Caco-2 (cell line): ENCODE measurements at regions not wholly inside any gene's neighbourhood (a gene's known extent, or its start where the extent isn't known, plus 50 kb on each side); places are given as distances from the start of the nearest gene placed in this dataset.

Source experiments
- BruUV-seq: library from RNA; stranded (reverse); fragments of 400-500 nt; replicated peaks from 2 replicates; lab custom pipeline; 2021; lab: Mats Ljungman, UMichigan
- CTCF ChIA-PET: fragments of 300-600 bp; sonication (Branson Sonifier 250); formaldehyde crosslinking; loops from one replicate; lab custom pipeline; 2022; ENCODE audit warnings: antibody characterized with exemption; lab: Charles Lee
- POLR2A ChIA-PET: fragments of 300-600 bp; sonication (Branson Sonifier 250); formaldehyde crosslinking; loops from one replicate; lab custom pipeline; 2022; ENCODE audit warnings: antibody characterized with exemption; lab: Charles Lee
- DNase-seq, 2 experiments: peaks; one replicate each; pipeline versions ENCODE4 v3.0.0 to v3.0.0-alpha.2; 2020 to 2022
- H3K27me3 ChIP-seq: replicated peaks from 2 replicates; pipeline ENCODE4 v1.6.0; 2011; ENCODE audit warnings: low read length; ENCODE audit not compliant: control insufficient read depth, insufficient read depth
- H3K36me3 ChIP-seq: 2 replicates; pipeline ENCODE4 v1.5.1; 2011; ENCODE audit warnings: low read length; ENCODE audit not compliant: control insufficient read depth, insufficient read depth
- H3K4me1 ChIP-seq: fragments of 250-450 bp; sonication (Bioruptor Pico); 2 replicates; pipeline ENCODE4 v1.5.1; 2020; ENCODE audit warnings: mild to moderate bottlenecking
- H3K4me3 ChIP-seq: 2 replicates; pipeline ENCODE4 v1.5.1; 2011; ENCODE audit warnings: low read depth, mild to moderate bottlenecking, control low read depth, low read length
- H3K9me3 ChIP-seq: fragments of 250-450 bp; sonication (Bioruptor Pico); 2 replicates; pipeline ENCODE4 v1.5.1; 2020; ENCODE audit warnings: mild to moderate bottlenecking, moderate library complexity
- H3K27ac Mint-ChIP-seq: one replicate; pipeline ENCODE4 v1.8.0; 2022; ENCODE audit warnings: mixed read lengths; ENCODE audit not compliant: unreplicated experiment
- H3K27me3 Mint-ChIP-seq: one replicate; pipeline ENCODE4 v1.8.0; 2022; ENCODE audit warnings: mixed read lengths; ENCODE audit not compliant: insufficient read depth, unreplicated experiment
- H3K36me3 Mint-ChIP-seq: one replicate; pipeline ENCODE4 v1.8.0; 2022; ENCODE audit warnings: mild to moderate bottlenecking, mixed read lengths; ENCODE audit not compliant: insufficient read depth, unreplicated experiment
- H3K4me1 Mint-ChIP-seq: one replicate; pipeline ENCODE4 v1.8.0; 2022; ENCODE audit warnings: low read depth, mixed read lengths; ENCODE audit not compliant: unreplicated experiment
- H3K4me3 Mint-ChIP-seq: one replicate; pipeline ENCODE4 v1.8.0; 2022; ENCODE audit warnings: mild to moderate bottlenecking, moderate library complexity, mixed read lengths; ENCODE audit not compliant: unreplicated experiment
- H3K9me3 Mint-ChIP-seq: one replicate; pipeline ENCODE4 v1.8.0; 2022; ENCODE audit warnings: mixed read lengths; ENCODE audit not compliant: unreplicated experiment
- intact Hi-C: fragments of 100-400 bp; cut with micrococcal nuclease; formaldehyde crosslinking; loops from one replicate; pipeline ENCODE4 v1.10.0; 2022; ENCODE audit not compliant: unreplicated experiment
- TF ChIP-seq, protein P1 (sequence below), 2 experiments: fragments of 200-600 bp in 1 of 2; IDR thresholded peaks; 1 replicate in 1 of 2; 2 replicates in 1 of 2; pipeline versions ENCODE4 v1.5.1 to v1.8.0; 2011 to 2022; ENCODE audit warnings: antibody characterized with exemption in 1 of 2, control low read depth in 1 of 2, inconsistent platforms in 1 of 2, low read depth in 1 of 2, low read length in 1 of 2, mild to moderate bottlenecking in 1 of 2, moderate library complexity in 1 of 2; ENCODE audit not compliant: insufficient read depth in 1 of 2, severe bottlenecking in 1 of 2, unreplicated experiment in 1 of 2

DNA sequence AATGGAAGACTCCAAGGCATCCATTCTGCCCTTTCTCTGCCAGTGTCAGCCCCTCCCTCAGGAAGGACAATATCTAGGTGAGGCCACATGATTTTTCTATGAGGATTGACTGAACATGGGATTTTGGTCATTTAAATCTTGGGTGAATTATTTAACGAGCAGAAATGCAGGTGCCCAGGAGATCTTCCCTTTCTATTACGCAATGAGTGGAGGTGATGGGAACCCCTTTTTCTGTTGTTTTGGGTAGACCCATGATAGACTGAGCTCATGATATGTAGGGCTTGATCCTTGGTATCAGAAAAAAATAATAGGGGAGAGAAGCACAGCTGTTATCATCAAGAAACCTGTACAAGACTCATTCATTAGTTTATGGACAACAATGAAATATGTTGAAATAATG, 112.6 kb upstream of the SPTLC3 start:
- no TSS peak for BruUV-seq
- no peaks in the 10 kb centered on the region for H3K9me3 Mint-ChIP-seq
- H3K36me3 Mint-ChIP-seq = no peaks in the 10 kb centered on the region
- H3K4me3 ChIP-seq = no peak overlapping the region
- peaks cover 1% of the 10 kb centered on the region; the same call in 1 of the 2 replicates for H3K27me3 ChIP-seq
- H3K9me3 ChIP-seq = no peaks in the 10 kb centered on the region
- H3K4me1 Mint-ChIP-seq = no peaks in the 10 kb centered on the region
- H3K4me3 Mint-ChIP-seq = no peak overlapping the region
- no peak overlapping the region for H3K27ac Mint-ChIP-seq
- TF ChIP-seq, protein P1, sequence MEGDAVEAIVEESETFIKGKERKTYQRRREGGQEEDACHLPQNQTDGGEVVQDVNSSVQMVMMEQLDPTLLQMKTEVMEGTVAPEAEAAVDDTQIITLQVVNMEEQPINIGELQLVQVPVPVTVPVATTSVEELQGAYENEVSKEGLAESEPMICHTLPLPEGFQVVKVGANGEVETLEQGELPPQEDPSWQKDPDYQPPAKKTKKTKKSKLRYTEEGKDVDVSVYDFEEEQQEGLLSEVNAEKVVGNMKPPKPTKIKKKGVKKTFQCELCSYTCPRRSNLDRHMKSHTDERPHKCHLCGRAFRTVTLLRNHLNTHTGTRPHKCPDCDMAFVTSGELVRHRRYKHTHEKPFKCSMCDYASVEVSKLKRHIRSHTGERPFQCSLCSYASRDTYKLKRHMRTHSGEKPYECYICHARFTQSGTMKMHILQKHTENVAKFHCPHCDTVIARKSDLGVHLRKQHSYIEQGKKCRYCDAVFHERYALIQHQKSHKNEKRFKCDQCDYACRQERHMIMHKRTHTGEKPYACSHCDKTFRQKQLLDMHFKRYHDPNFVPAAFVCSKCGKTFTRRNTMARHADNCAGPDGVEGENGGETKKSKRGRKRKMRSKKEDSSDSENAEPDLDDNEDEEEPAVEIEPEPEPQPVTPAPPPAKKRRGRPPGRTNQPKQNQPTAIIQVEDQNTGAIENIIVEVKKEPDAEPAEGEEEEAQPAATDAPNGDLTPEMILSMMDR (IDR thresholded peaks at IDR 0.05; ENCODE audit: insufficient read depth in 1 of 2, low read depth in 1 of 2, low read length in 1 of 2, severe bottlenecking in 1 of 2, unreplicated experiment in 1 of 2) = no peak
- intact Hi-C loops = loop anchor here (10.0 kb wide), 1 partner anchor 1001 kb away; no protein-coding TSS in a partner anchor
- DNase-seq = no peak
- H3K36me3 ChIP-seq = no peaks in the 10 kb centered on the region
- H3K4me1 ChIP-seq = no peaks in the 10 kb centered on the region
- ChIA-PET POLR2A (no interaction called here), CTCF (no interaction called here)
- peaks cover 16% of the 10 kb centered on the region for H3K27me3 Mint-ChIP-seq

DNA sequence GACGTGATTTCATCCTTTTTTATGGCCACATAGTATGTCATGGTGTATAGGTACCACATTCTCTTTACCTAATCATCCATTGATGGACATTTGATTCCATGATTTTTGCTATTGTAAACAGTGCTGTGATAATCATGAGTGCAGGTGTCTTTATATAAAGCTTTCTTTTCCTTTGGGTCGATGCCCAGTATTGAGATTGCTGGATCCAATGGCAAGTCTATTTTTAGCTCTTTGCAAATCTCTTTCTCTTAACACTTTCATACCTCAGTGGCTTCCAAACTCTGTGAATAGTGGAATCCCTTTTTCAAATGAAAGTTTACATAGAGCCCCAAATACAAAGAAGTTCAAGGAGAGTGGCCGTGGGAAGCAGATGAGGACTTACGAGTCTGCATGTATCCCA, 105.8 kb upstream of the SPTLC3 start:
- H3K4me1 Mint-ChIP-seq = no peaks in the 10 kb centered on the region
- Histone ChIP-seq H3K9me3 (no peaks in the 10 kb centered on the region), H3K4me1 (no peaks in the 10 kb centered on the region), H3K27me3 (no peaks in the 10 kb centered on the region), H3K4me3 (no peak overlapping the region), H3K36me3 (no peaks in the 10 kb centered on the region)
- no peak overlapping the region for H3K4me3 Mint-ChIP-seq
- intact Hi-C loops = no loop called here
- DNase-seq = no peak
- ChIA-PET POLR2A (no interaction called here), CTCF (no interaction called here)
- no TSS peak for BruUV-seq
- H3K27me3 Mint-ChIP-seq = peaks cover 8% of the 10 kb centered on the region
- no peak overlapping the region for H3K27ac Mint-ChIP-seq
- TF ChIP-seq, protein P1 (IDR thresholded peaks at IDR 0.05; ENCODE audit: insufficient read depth in 1 of 2, low read depth in 1 of 2, low read length in 1 of 2, severe bottlenecking in 1 of 2, unreplicated experiment in 1 of 2) = no peak
- H3K9me3 Mint-ChIP-seq = no peaks in the 10 kb centered on the region
- H3K36me3 Mint-ChIP-seq = no peaks in the 10 kb centered on the region

DNA sequence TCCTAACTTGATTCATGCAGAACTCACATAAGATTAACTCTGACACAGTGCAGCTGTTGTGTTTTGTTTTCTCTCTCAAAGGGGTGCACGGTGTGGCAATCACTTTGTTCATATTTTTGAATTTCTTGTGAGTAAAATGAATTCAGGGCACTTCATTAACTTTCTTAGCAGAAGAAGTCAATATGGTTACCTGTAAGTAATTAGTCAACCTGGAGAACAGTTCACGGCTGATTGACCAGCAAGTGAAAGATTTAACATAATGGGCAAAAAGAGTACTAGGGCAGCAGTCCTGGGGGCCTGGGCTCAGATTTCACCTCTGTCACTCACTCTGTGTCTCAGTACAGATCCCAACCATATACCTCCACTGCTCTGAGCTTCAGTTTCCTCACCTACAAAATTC, 102.4 kb upstream of the SPTLC3 start:
- H3K27me3 Mint-ChIP-seq = peaks cover 10% of the 10 kb centered on the region
- no peaks in the 10 kb centered on the region for H3K27me3 ChIP-seq
- ChIA-PET POLR2A (no interaction called here), CTCF (no interaction called here)
- H3K27ac Mint-ChIP-seq = no peak overlapping the region
- no peaks in the 10 kb centered on the region for H3K9me3 Mint-ChIP-seq
- intact Hi-C loops = no loop called here
- no peaks in the 10 kb centered on the region for H3K4me1 Mint-ChIP-seq
- no peaks in the 10 kb centered on the region for H3K36me3 Mint-ChIP-seq
- no peak overlapping the region for H3K4me3 Mint-ChIP-seq
- no peaks in the 10 kb centered on the region for H3K36me3 ChIP-seq
- H3K4me3 ChIP-seq = no peak overlapping the region
- TF ChIP-seq, protein P1 (IDR thresholded peaks at IDR 0.05; ENCODE audit: insufficient read depth in 1 of 2, low read depth in 1 of 2, low read length in 1 of 2, severe bottlenecking in 1 of 2, unreplicated experiment in 1 of 2) = no peak
- no peak for DNase-seq
- H3K9me3 ChIP-seq = no peaks in the 10 kb centered on the region
- BruUV-seq = no TSS peak
- no peaks in the 10 kb centered on the region for H3K4me1 ChIP-seq
